ACC112 (cell line): ENCODE measurements at regions not wholly inside any gene's neighbourhood (a gene's known extent, or its start where the extent isn't known, plus 50 kb on each side); places are given as distances from the start of the nearest gene placed in this dataset.

ENCODE experiments used
- H2AFZ ChIP-seq: fragments of 200-600 bp; sonication (generic); one replicate; pipeline ENCODE4 v1.6.0; 2017; ENCODE audit warnings: antibody characterized with exemption, low read length; ENCODE audit not compliant: unreplicated experiment
- H3K27ac ChIP-seq: fragments of 200-600 bp; sonication (generic); 2 replicates; pipeline ENCODE4 v1.5.1; 2014; ENCODE audit warnings: low read depth, mild to moderate bottlenecking, antibody characterized with exemption, low read length, moderate library complexity
- H3K27me3 ChIP-seq: fragments of 200-600 bp; sonication (generic); 2 replicates; pipeline ENCODE4 v1.6.1; 2014; ENCODE audit warnings: mild to moderate bottlenecking, antibody characterized with exemption, low read length, moderate library complexity, mixed read lengths; ENCODE audit not compliant: insufficient read depth
- H3K36me3 ChIP-seq: fragments of 200-600 bp; sonication (generic); 2 replicates; pipeline ENCODE4 v1.6.1; 2016; ENCODE audit warnings: mild to moderate bottlenecking, antibody characterized with exemption, low read length, moderate library complexity, mixed read lengths; ENCODE audit not compliant: insufficient read depth
- H3K4me1 ChIP-seq: fragments of 200-600 bp; sonication (generic); one replicate; pipeline ENCODE4 v1.6.1; 2016; ENCODE audit warnings: low read length, mixed read lengths; ENCODE audit not compliant: insufficient read depth, unreplicated experiment, control insufficient read depth
- H3K4me3 ChIP-seq: fragments of 200-600 bp; sonication (generic); 2 replicates; pipeline ENCODE4 v1.5.1; 2014; ENCODE audit warnings: mild to moderate bottlenecking, low read depth, low read length
- H3K79me2 ChIP-seq: fragments of 200-600 bp; sonication (generic); one replicate; pipeline ENCODE4 v1.6.0; 2016; ENCODE audit warnings: low read length; ENCODE audit not compliant: control insufficient read depth, unreplicated experiment, insufficient read depth

DNA sequence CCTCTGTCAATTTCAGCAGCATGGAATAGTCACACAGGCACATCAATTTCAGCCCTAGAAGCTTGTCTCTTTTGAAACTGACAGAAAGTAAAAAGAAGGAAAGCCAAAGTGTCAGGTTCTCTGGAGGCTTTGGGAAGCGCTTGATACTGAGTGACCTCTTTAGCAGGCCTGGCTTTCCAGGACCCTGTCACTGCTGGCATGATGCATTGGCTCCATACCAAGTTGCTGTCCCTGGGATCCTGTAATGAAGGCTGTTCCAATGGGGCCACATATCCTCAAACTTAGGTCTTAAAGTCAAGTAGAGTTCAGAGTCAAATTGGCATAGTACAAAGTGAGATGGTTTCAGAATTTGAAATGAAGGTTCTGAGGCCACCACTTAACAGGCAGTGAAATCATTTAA lies 640.9 kb downstream of the SQOR start:
- Histone ChIP-seq H3K4me1 (no peaks in the 10 kb centered on the region), H2AFZ (no peak overlapping the region), H3K4me3 (no peak overlapping the region), H3K27ac (no peak overlapping the region), H3K36me3 (no peaks in the 10 kb centered on the region), H3K27me3 (no peaks in the 10 kb centered on the region), H3K79me2 (no peaks in the 10 kb centered on the region)

DNA sequence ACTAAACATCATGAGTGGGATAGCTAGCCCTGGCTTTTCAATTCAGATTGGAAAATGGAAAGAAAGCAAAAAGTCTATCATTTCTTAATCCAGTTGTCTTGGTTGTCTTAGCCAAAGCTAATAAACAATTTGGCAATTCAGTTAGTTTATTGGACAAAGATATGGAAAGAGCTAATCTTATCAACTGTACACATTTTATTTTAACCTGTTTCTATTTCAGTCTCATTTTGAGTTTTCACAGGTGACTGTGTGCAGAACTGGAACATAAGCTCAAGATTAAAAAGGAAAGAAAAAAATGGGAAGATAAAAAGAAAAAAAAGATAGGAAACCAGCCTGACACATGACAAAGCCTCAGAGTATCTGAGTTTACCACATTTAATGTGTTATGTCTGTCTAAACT lies 642.6 kb downstream of the SQOR start:
- Histone ChIP-seq H3K27me3 (no peaks in the 10 kb centered on the region), H3K79me2 (no peaks in the 10 kb centered on the region), H3K4me3 (no peak overlapping the region), H2AFZ (no peak overlapping the region), H3K27ac (no peak overlapping the region), H3K4me1 (no peaks in the 10 kb centered on the region), H3K36me3 (no peaks in the 10 kb centered on the region)

- Histone ChIP-seq H3K27ac (no peak overlapping the region), H3K36me3 (no peaks in the 10 kb centered on the region), H2AFZ (no peak overlapping the region)
Measured at GRCh38 chr15:46278062-46278461, 643.2 kb downstream of the SQOR start.

GRCh38 chr15:46278486-46279090 lies 643.8 kb downstream of the SQOR start:
- H3K4me1 ChIP-seq, result no peaks in the 10 kb centered on the region
- H3K79me2 ChIP-seq, result no peaks in the 10 kb centered on the region
- no peaks in the 10 kb centered on the region for H3K27me3 ChIP-seq
- H3K4me3 ChIP-seq, result no peak overlapping the region
- H3K27ac ChIP-seq, result no peak overlapping the region
- no peaks in the 10 kb centered on the region for H3K36me3 ChIP-seq
- H2AFZ ChIP-seq, result no peak overlapping the region

More at GRCh38 chr15:46278062-46278461, 643.2 kb downstream of the SQOR start:
- Histone ChIP-seq H3K4me1 (no peaks in the 10 kb centered on the region), H3K27me3 (no peaks in the 10 kb centered on the region), H3K79me2 (no peaks in the 10 kb centered on the region), H3K4me3 (no peak overlapping the region)

GRCh38 chr15:46280762-46281542 lies 646.1 kb downstream of the SQOR start:
- Histone ChIP-seq H2AFZ (no peak overlapping the region), H3K36me3 (no peaks in the 10 kb centered on the region), H3K27ac (no peak overlapping the region), H3K79me2 (no peaks in the 10 kb centered on the region), H3K4me1 (no peaks in the 10 kb centered on the region), H3K27me3 (no peaks in the 10 kb centered on the region), H3K4me3 (no peak overlapping the region)

DNA sequence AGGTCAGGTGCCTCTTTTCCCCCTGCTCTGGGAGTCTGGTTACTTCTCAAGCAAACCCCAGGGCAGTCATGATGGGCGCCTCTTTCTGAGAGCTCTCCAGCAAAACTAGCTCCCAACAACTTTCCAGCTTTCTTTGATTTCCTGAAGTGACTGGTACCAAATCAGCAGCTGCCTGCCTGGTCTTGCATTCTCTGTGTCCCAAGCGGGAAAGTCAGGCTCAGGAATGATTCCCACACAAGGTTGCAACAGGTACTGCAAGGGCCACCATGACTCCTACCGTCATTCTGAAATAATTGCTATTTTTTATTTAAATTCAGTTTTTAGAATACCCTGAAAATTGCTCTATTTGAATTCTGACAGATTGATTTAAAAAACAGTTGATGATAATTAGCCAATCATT lies 658.7 kb downstream of the SQOR start:
- Histone ChIP-seq H3K4me3 (no peak overlapping the region), H3K36me3 (no peaks in the 10 kb centered on the region), H3K27ac (no peak overlapping the region), H3K27me3 (no peaks in the 10 kb centered on the region), H3K4me1 (no peaks in the 10 kb centered on the region), H3K79me2 (no peaks in the 10 kb centered on the region), H2AFZ (no peak overlapping the region)

GRCh38 chr15:46296002-46296401 lies 661.2 kb downstream of the SQOR start:
- Histone ChIP-seq H2AFZ (no peak overlapping the region), H3K27me3 (no peaks in the 10 kb centered on the region), H3K27ac (no peak overlapping the region)

GRCh38 chr15:46296797-46297196 lies 662.0 kb downstream of the SQOR start:
- no peaks in the 10 kb centered on the region for H3K27me3 ChIP-seq
- no peak overlapping the region for H3K4me3 ChIP-seq
- H3K36me3 ChIP-seq, result no peaks in the 10 kb centered on the region
- H3K27ac ChIP-seq, result no peak overlapping the region
- no peaks in the 10 kb centered on the region for H3K79me2 ChIP-seq
- no peaks in the 10 kb centered on the region for H3K4me1 ChIP-seq
- no peak overlapping the region for H2AFZ ChIP-seq

More at GRCh38 chr15:46296002-46296401, 661.2 kb downstream of the SQOR start:
- no peak overlapping the region for H3K4me3 ChIP-seq
- H3K4me1 ChIP-seq, result no peaks in the 10 kb centered on the region
- no peaks in the 10 kb centered on the region for H3K36me3 ChIP-seq
- H3K79me2 ChIP-seq, result no peaks in the 10 kb centered on the region

- Histone ChIP-seq H3K79me2 (no peaks in the 10 kb centered on the region), H3K27me3 (no peaks in the 10 kb centered on the region), H3K36me3 (no peaks in the 10 kb centered on the region), H3K27ac (no peak overlapping the region), H3K4me1 (no peaks in the 10 kb centered on the region), H2AFZ (no peak overlapping the region), H3K4me3 (no peak overlapping the region)
Measured at GRCh38 chr15:46297766-46298165, 662.9 kb downstream of the SQOR start.

DNA sequence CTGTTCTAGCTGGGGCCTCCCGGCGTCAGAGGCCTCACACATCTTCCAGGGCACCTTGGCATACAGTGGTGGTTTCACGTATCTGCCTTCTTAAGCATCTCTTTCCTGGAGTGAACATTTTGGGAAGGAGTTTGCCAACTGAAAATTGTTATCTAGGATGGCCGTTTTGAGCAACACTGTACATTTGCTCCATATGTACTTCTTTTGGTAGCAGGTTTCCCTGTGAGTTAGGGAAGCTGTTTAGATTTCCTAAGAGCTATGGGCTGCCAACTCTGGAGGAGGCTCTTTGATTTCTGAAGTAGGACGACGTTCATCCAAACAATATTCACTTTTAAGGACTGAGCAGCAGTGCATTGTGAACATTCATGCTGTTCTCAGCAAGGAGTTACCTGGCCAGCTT lies 665.9 kb downstream of the SQOR start:
- H3K4me1 ChIP-seq, result no peaks in the 10 kb centered on the region
- H3K79me2 ChIP-seq, result no peaks in the 10 kb centered on the region
- no peak overlapping the region for H3K4me3 ChIP-seq
- no peak overlapping the region for H2AFZ ChIP-seq
- no peaks in the 10 kb centered on the region for H3K27me3 ChIP-seq
- no peak overlapping the region for H3K27ac ChIP-seq
- H3K36me3 ChIP-seq, result no peaks in the 10 kb centered on the region

DNA sequence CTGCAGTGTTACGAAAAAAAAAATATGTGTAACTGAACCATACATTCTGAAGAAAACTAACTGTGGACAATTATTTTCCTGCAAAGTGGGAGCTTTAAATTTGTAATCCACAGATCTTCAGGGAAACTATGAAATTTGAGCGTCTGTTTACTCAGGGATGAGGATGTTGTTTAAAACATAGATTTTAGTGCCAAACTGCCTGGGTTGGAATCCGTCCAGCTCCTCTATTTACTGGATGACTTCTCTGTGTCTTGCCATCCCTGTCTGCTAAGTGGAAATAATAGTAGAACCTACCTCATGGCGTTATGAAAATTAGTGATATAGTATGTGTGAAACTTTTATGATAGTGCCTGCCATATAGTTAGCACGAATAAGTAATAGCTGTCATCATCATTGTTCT lies 666.5 kb downstream of the SQOR start:
- H2AFZ ChIP-seq, result no peak overlapping the region
- no peaks in the 10 kb centered on the region for H3K27me3 ChIP-seq
- H3K36me3 ChIP-seq, result no peaks in the 10 kb centered on the region
- H3K4me3 ChIP-seq, result no peak overlapping the region
- H3K4me1 ChIP-seq, result no peaks in the 10 kb centered on the region
- no peak overlapping the region for H3K27ac ChIP-seq
- H3K79me2 ChIP-seq, result no peaks in the 10 kb centered on the region
